H1 (cell line): ENCODE measurements at regions not wholly inside any gene's neighbourhood (a gene's known extent, or its start where the extent isn't known, plus 50 kb on each side); places are given as distances from the start of the nearest gene placed in this dataset.

ENCODE experiments used
- HDAC2 ChIP-seq, 2 experiments: fragments of 300-600 bp in 1 of 2; sonication (generic) in 1 of 2; IDR thresholded peaks; 2 replicates each; pipeline ENCODE4 v1.6.1; 2011 to 2012; ENCODE audit warnings: low read depth in 2 of 2, low read length in 2 of 2, mild to moderate bottlenecking in 2 of 2, moderate library complexity in 2 of 2, borderline replicate concordance in 1 of 2, inconsistent platforms in 1 of 2
- RBBP5 ChIP-seq: IDR thresholded peaks from 2 replicates; pipeline ENCODE4 v1.7.1; 2012; ENCODE audit warnings: low read depth, mild to moderate bottlenecking, inconsistent platforms, low read length, moderate library complexity, borderline replicate concordance
- SP2 ChIP-seq: IDR thresholded peaks from 2 replicates; pipeline ENCODE4 v1.6.1; 2012; ENCODE audit warnings: mild to moderate bottlenecking, low read length, inconsistent platforms
- TEAD4 ChIP-seq: IDR thresholded peaks from 2 replicates; pipeline ENCODE4 v1.6.1; 2012; ENCODE audit warnings: low read depth, low read length, inconsistent platforms, mixed read lengths

DNA sequence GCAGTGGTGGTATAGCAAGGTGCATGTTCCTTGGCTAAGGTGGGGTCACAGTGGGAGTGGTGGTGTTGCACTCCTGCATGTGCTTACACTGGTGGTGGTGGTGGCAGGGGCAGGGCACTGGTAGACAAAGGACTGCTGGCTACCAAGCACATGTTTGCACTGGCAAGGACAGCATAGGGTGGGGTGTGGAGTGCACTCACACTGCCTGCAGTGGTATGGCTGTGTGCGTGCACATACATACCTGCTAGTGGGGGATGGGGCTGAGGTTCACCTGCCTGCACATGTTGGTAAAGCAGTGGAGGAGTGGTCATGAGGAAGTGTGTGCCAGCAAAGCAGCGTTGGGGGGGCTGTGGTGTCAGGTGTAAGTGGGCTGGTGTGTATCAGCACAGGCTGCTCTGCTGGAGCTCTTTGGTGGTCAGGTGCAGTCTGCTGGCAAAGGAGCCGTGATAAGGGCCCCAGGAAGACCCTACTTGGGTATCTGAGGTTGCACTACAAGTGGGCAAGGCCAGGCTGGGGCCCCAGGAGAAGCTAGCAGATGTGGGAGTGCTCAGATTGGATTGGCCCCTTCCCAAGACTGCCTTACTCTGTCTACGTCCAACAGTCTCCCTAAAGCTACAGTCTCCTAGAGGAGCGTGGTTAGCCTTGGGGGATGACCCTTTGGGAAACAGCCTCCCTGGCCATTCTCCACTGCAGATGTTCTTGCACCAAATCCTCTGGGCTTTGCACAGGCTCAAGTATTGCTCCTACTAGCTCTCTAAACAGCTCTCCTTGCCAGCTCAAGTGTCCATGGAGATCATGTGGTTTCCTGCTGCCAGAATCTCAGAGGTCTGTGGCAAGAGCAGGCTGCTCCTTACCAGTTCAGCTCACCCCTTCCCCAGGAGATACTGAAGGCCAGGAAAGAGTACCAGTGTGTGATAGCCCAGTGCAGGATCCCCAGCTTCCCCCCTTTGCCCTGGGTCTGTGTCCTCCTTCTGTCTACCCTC, 486.3 kb upstream of the PABPC4L start (continued):
- no peak for TF ChIP-seq RBBP5
- no peak for TF ChIP-seq TEAD4
- TF ChIP-seq HDAC2 (IDR thresholded peaks at IDR 0.05; ENCODE audit: borderline replicate concordance in 1 of 2, low read depth in 2 of 2, low read length in 2 of 2), result no peak
- TF ChIP-seq SP2, result no peak
